Thyroid gland (tissue), 4 donors: ENCODE measurements at regions not wholly inside any gene's neighbourhood (a gene's known extent, or its start where the extent isn't known, plus 50 kb on each side); places are given as distances from the start of the nearest gene placed in this dataset.

ENCODE experiments used
- POLR2A ChIP-seq, 2 donors: fragments of 450-650 bp; IDR thresholded peaks; one replicate each; pipeline ENCODE4 v1.6.1; 2017; ENCODE audit warnings: antibody characterized with exemption in 2 of 2, mild to moderate bottlenecking in 2 of 2, moderate library complexity in 1 of 2
- TF ChIP-seq, protein P1 (sequence below), 6 experiments: fragments of 200-600 bp in 3 of 6; fragments of 450-650 bp in 3 of 6; sonication (generic) in 3 of 6; IDR thresholded peaks; one replicate each; pipeline ENCODE4 v1.5.1; 2016 to 2019; ENCODE audit warnings: antibody characterized with exemption in 6 of 6, mild to moderate bottlenecking in 2 of 6, inconsistent platforms in 1 of 6, moderate library complexity in 1 of 6

DNA sequence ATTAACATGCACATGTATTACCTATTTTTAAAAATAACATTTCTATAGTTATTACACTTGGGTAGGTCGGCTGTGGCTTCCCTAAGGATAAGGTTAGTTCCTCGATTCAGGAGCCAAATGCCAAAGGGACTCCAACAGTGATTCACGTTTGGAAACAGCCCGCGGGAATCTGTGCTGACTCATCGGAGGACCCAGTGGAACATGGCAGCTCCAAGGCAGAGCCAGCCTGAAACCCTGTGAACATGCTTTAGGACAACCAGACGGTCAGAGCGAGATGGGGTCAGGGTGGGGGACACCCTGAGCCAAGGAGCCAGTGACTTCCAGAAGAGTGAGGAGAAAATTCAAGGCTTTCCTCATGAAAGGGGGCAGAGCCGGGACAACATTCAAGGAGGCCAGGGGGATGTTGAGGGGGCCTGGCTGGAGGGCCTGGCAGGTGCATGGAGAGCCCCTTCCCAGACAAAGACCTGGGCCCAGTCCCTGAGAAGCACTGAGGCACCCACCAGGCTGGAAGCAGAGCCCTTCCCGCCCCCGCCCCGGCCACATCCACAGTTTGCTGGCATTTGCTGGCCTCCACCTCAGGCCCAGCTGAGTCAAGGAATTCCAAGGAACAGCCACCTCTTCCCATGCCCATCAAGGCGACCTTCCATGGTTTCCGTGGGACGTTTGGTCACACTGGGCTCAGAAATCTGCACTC lies 133.2 kb downstream of the SNX5 start:
- TF ChIP-seq POLR2A (IDR thresholded peaks at IDR 0.05) = no peak
- TF ChIP-seq, protein P1, sequence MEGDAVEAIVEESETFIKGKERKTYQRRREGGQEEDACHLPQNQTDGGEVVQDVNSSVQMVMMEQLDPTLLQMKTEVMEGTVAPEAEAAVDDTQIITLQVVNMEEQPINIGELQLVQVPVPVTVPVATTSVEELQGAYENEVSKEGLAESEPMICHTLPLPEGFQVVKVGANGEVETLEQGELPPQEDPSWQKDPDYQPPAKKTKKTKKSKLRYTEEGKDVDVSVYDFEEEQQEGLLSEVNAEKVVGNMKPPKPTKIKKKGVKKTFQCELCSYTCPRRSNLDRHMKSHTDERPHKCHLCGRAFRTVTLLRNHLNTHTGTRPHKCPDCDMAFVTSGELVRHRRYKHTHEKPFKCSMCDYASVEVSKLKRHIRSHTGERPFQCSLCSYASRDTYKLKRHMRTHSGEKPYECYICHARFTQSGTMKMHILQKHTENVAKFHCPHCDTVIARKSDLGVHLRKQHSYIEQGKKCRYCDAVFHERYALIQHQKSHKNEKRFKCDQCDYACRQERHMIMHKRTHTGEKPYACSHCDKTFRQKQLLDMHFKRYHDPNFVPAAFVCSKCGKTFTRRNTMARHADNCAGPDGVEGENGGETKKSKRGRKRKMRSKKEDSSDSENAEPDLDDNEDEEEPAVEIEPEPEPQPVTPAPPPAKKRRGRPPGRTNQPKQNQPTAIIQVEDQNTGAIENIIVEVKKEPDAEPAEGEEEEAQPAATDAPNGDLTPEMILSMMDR (IDR thresholded peaks at IDR 0.05) = no peak
